Muscle of leg (tissue), 3 donors: ENCODE measurements at regions not wholly inside any gene's neighbourhood (a gene's known extent, or its start where the extent isn't known, plus 50 kb on each side); places are given as distances from the start of the nearest gene placed in this dataset.
"Not testable (repeated sequence)": the region's sequence is repeated elsewhere in the genome, so short reads cannot be mapped to it uniquely, and the experiment has no call there.

Experiments
- DNase-seq: peaks from one replicate; pipeline ENCODE4 v3.0.0; 2013
- H3K27ac ChIP-seq: one replicate; pipeline ENCODE4 v1.5.1; 2013; ENCODE audit warnings: mild to moderate bottlenecking, low read length, control low read depth
- H3K27me3 ChIP-seq: one replicate; pipeline ENCODE4 v1.6.1; 2013; ENCODE audit warnings: low read length; ENCODE audit not compliant: control insufficient read depth, insufficient read depth
- H3K36me3 ChIP-seq: one replicate; pipeline ENCODE4 v1.6.1; 2013; ENCODE audit warnings: low read length; ENCODE audit not compliant: control insufficient read depth, insufficient read depth
- H3K4me1 ChIP-seq: one replicate; pipeline ENCODE4 v1.6.1; 2013; ENCODE audit warnings: low read length; ENCODE audit not compliant: control insufficient read depth, insufficient read depth
- H3K4me3 ChIP-seq: one replicate; pipeline ENCODE4 v1.5.1; 2013; ENCODE audit warnings: low read length, control low read depth
- H3K9me3 ChIP-seq: replicated peaks from 2 replicates; pipeline ENCODE4 v1.6.1; 2013; ENCODE audit warnings: low read depth, low read length; ENCODE audit not compliant: control insufficient read depth
- WGBS: methylation state at CpG from one replicate; pipeline ENCODE4 v1.1.5; 2013; ENCODE audit warnings: missing lambda C conversion rate; ENCODE audit not compliant: insufficient coverage; 5-methylcytosine and 5-hydroxymethylcytosine counted together

DNA sequence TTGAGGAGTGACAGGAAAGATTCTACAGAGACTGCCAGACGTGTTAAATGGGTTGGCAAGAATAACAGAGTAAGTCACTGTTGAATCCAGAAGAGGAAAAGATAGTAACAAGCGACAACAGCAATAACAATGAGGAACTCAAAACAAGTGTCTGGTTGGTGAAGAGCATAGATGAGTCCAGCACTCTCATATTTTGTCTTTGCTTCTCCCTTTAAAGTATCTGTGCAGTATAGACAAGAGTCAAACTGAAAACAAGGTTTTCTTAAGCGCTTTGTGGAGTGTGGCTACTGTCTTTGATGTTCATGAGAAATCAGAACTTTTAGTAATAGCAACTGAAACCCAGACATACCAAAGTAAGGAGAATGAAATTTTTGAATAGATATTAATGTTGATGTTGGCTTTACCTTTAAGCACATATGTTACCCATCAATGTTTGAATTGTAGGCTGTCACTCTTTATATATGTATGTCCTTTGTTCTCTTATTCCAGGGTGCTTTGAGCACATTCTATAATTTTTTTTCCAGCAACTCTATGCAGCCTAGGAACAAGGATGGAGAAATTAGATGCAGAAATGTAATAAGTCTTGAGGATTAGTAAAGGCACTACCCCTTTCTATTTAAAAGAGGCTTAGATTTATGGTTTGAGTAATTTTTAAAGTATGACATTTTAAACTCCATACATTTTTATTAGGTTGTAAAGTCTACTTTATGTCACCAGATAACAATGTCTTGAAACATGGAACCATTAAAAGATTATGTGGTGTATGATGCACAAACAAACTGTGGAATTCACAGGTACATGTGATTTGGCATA, 185.5 kb downstream of the NFKBIZ start:
- Histone ChIP-seq H3K27ac (no peak overlapping the region), H3K4me1 (no peaks in the 10 kb centered on the region), H3K4me3 (no peak overlapping the region), H3K27me3 (no peaks in the 10 kb centered on the region), H3K9me3 (no peaks in the 10 kb centered on the region), H3K36me3 (no peaks in the 10 kb centered on the region)
- 37% methylated on average over 2 of the region's 3 CpGs for WGBS
- DNase-seq = no peak

DNA sequence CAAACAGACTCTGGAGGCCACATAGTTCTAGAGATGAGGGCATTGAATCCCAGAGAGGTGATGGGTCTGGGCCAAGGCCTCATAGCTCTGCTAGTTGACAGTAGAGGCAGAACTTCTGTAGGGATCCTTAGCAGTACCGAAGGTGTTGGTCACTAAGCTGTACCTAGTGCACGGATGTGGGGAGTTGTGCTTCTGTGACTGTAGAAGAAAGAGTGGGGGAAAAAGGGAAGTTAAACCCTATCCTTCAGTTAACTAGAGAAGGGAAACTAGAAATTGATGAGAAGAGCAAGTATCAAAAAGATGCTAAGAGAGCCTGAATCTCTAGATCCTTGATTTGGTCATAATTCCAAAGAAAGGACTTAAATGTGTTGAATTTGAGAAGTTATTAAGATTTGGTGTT, 186.7 kb downstream of the NFKBIZ start:
- H3K9me3 ChIP-seq = no peaks in the 10 kb centered on the region
- H3K36me3 ChIP-seq = no peaks in the 10 kb centered on the region
- no peaks in the 10 kb centered on the region for H3K27me3 ChIP-seq
- WGBS = 80% methylated on average over 1 of the region's 2 CpGs
- no peak overlapping the region for H3K4me3 ChIP-seq
- H3K27ac ChIP-seq = no peak overlapping the region
- DNase-seq = no peak
- H3K4me1 ChIP-seq = no peaks in the 10 kb centered on the region

DNA sequence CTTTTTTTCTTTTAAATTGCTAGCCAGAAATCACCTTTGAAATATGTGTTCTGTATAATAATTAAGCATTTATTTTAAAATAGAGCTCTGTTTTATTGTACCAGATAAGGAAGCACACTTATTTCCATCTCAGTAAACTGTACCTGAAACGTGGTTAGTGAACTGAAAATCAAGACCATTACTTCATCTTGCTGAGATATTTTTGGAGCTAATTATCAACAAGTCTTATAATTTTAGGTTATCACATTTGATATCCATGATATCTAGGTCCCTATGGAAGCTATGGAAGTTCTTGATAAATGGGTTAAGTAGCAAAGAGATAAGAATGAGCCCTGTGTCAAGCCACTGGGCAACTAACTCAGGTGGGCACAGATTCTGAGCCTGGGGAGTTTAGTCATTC, 187.2 kb downstream of the NFKBIZ start:
- Histone ChIP-seq H3K4me3 (no peak overlapping the region), H3K9me3 (no peaks in the 10 kb centered on the region), H3K27ac (no peak overlapping the region), H3K4me1 (no peaks in the 10 kb centered on the region), H3K36me3 (no peaks in the 10 kb centered on the region), H3K27me3 (no peaks in the 10 kb centered on the region)
- no peak for DNase-seq
- WGBS = no CpG with 5 or more reads among the region's 1 CpG

DNA sequence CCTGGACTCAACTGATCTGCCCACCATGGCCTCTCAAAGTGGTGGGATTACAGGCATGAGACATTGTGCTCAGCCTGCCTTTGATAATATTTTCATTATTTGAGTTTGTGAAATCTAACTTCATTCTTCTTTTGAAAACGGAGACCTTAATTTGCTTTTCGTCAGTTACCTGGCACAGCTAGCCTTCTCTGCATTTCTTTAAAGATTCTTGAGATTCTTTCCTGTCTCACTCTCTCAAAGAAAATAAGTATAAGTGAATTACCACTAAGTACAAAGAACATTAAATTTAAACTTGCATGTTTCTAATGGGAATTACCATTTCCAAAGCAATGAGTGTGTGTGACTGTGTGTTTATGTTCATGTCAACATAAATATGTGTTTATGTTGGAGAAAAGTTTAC, 187.9 kb downstream of the NFKBIZ start:
- DNase-seq = no peak
- no CpG with 5 or more reads among the region's 2 CpGs for WGBS

DNA sequence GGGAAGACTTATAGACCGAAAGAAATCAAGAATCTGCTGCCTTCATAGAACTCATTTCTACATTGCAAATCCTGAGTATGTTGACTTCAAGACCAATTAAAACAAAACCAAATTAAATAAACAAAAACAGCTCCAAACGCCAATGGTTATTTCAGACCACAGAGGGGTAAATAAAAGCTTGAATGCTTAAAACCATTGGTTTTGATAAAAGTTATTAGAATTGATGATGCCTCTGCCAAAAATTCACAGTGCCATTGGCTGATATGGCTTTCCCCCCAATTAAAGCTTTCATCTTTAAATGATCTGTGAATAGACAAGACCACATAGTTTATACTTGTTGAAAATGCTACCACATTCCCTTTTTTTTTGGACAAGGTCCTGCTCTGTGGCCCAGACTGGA, 188.5 kb downstream of the NFKBIZ start:
- Histone ChIP-seq H3K9me3 (no peaks in the 10 kb centered on the region), H3K27me3 (no peaks in the 10 kb centered on the region), H3K36me3 (no peaks in the 10 kb centered on the region), H3K4me1 (no peaks in the 10 kb centered on the region), H3K4me3 (no peak overlapping the region), H3K27ac (no peak overlapping the region)
- WGBS = no CpG with 5 or more reads among the region's 2 CpGs
- DNase-seq = no peak

More for the DNA sequence above, 187.9 kb downstream of the NFKBIZ start:
- Histone ChIP-seq H3K36me3 (no peaks in the 10 kb centered on the region), H3K27me3 (no peaks in the 10 kb centered on the region), H3K4me3 (no peak overlapping the region), H3K9me3 (no peaks in the 10 kb centered on the region), H3K27ac (no peak overlapping the region), H3K4me1 (no peaks in the 10 kb centered on the region)

- Histone ChIP-seq H3K36me3 (no peaks in the 10 kb centered on the region), H3K27me3 (no peaks in the 10 kb centered on the region), H3K27ac (no peak overlapping the region), H3K9me3 (no peaks in the 10 kb centered on the region), H3K4me1 (no peaks in the 10 kb centered on the region), H3K4me3 (no peak overlapping the region)
- no peak for DNase-seq
- no CpG with 5 or more reads among the region's 3 CpGs for WGBS
Measured at GRCh38 chr3:102038477-102039142, 189.3 kb downstream of the NFKBIZ start.

- H3K4me3 ChIP-seq, H3K4me1 ChIP-seq, H3K9me3 ChIP-seq, DNase-seq, H3K36me3 ChIP-seq, H3K27me3 ChIP-seq, H3K27ac ChIP-seq: not testable (repeated sequence)
- WGBS = 87% methylated on average over 4 of the region's 8 CpGs
Measured at GRCh38 chr3:102040144-102040543, 190.8 kb downstream of the NFKBIZ start.

DNA sequence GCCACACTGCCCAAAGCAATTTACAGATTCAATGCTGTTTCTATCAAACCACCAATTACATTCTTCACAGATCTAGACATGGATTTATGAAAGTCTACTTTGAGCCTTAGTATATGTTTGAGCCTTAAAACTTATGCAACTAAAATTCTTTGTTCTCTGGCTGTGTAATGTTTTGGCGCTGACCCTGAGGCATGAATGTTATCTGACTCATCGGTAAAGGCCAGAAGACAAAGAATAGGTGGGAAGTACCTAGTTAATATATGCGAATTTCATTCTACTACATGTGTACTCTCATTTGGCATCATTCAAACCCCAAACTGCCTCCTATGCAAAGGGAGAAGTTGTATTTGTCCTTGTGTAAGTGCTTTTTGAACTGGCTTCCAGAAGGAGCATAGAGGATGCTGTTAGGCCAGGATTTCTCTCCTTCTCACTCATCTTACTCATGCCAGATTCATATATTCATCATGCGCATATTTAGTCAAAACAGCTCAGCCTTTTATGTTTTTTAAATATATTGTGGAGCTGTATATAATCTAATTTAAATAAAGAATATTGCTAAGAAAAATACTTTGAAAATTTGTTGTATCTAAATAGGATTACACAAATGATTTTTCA, 204.2 kb downstream of the NFKBIZ start:
- no CpG with 5 or more reads among the region's 4 CpGs for WGBS
- Histone ChIP-seq H3K4me1 (no peaks in the 10 kb centered on the region), H3K9me3 (peaks cover 3% of the 10 kb centered on the region), H3K27me3 (no peaks in the 10 kb centered on the region), H3K27ac (no peak overlapping the region), H3K4me3 (no peak overlapping the region), H3K36me3 (no peaks in the 10 kb centered on the region)
- no peak for DNase-seq

DNA sequence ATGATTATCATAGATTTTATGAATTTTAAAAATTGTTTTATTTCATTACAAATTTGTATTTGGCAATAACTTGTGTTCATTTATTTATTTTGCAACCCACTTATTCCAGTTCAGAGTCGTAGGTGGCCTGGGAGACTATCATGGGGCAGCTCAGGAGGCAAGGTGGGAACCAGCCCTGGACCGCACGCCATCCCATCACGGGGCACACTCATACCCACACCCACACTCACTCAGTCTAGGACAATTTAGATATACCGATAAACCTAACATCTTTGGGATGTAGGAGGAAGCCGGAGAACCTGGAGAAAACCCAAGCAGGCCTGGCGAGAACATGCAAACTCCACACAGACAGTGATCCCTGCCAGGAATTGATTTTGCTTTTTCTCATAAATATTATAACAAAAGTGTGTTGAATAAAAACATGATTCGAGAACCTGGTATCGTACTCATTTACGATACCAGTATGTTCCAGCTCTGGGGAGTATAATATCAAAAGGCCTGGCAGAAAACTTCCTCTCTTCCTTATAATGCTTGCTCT, 205.3 kb downstream of the NFKBIZ start:
- DNase-seq = no peak
- no CpG with 5 or more reads among the region's 10 CpGs for WGBS

DNA sequence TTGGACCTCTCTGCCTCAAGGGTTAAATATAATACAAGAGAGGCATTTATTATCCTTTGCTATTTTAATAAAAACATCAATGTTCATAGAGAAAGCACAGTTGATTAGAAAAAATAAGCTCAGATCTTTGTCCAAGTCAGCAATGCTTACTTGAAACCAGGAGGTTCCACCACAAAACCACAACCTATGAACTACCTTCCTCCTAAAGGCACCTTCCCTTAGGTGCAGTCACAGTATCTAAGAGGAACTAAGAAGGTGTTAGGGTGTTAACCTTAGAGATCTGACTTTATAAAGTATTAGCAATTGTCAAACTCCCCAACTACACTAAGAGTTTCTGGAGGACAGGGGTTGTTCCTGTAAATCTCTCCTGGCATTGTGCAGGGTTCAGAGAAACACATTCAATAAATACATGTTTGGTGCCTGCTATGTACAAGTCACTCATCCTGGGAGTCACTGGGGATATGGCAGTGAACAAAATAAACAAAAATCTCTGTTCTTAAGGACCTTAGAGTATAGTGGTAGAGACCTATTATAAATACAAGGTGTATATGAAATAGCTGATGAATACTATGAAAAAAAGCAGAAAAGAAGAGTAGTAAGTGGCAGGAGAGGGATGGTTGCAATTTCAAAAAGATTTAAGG, 208.6 kb downstream of the NFKBIZ start:
- Histone ChIP-seq H3K27me3 (no peaks in the 10 kb centered on the region), H3K4me3 (no peak overlapping the region), H3K36me3 (no peaks in the 10 kb centered on the region), H3K27ac (no peak overlapping the region), H3K4me1 (no peaks in the 10 kb centered on the region), H3K9me3 (no peaks in the 10 kb centered on the region)
- no peak for DNase-seq

More for the DNA sequence above, 205.3 kb downstream of the NFKBIZ start:
- no peaks in the 10 kb centered on the region for H3K9me3 ChIP-seq
- no peaks in the 10 kb centered on the region for H3K4me1 ChIP-seq
- no peaks in the 10 kb centered on the region for H3K27me3 ChIP-seq
- H3K27ac ChIP-seq = no peak overlapping the region
- H3K4me3 ChIP-seq = no peak overlapping the region
- H3K36me3 ChIP-seq = no peaks in the 10 kb centered on the region
